H1 (cell line): ENCODE measurements at regions not wholly inside any gene's neighbourhood (a gene's known extent, or its start where the extent isn't known, plus 50 kb on each side); places are given as distances from the start of the nearest gene placed in this dataset.

ENCODE experiments used
- EZH2 ChIP-seq: fragments of 200-600 bp; sonication (generic); IDR thresholded peaks from 2 replicates; pipeline ENCODE4 v1.7.1; 2012; ENCODE audit warnings: low read depth, mild to moderate bottlenecking, moderate library complexity, low read length, inconsistent platforms; ENCODE audit not compliant: severe bottlenecking
- SUZ12 ChIP-seq: fragments of 200-600 bp; sonication (generic); IDR thresholded peaks from 2 replicates; pipeline ENCODE4 v1.6.1; 2012; ENCODE audit warnings: mild to moderate bottlenecking, inconsistent platforms, low read length, moderate library complexity, mixed read lengths
- TF ChIP-seq, protein P1 (sequence below): IDR thresholded peaks from 2 replicates; pipeline ENCODE4 v1.6.1; 2012; ENCODE audit warnings: low read length, inconsistent platforms
- TF ChIP-seq, protein P2 (sequence below): fragments of 300-600 bp; sonication (generic); IDR thresholded peaks from 2 replicates; pipeline ENCODE4 v1.7.1; 2012; ENCODE audit warnings: low read length, moderate library complexity, mild to moderate bottlenecking, inconsistent platforms; ENCODE audit not compliant: insufficient replicate concordance

DNA sequence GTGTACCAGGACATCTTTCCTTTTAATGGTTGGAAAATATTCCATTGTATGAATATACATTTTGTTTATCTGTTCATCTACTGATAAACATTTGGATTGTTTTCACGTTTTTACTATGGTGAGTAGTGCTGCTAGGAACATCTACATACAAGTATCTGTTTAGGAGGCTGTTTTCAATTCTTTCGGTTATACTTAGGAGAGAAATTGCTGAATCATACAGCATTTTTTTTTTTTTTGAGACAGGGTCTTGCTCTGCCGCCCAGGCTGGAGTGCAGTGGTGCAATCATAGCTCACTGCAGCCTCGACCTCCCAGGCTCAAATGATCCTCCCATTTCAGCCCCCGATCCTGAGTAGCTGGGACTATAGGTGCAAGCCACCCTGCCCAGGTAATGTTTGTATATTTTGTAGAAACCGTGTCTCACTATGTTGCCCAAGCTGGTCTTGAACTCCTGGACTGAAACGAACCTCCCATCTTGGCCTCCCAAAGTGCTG, 122.9 kb downstream of the CRLF3 start (continued):
- TF ChIP-seq, protein P1, sequence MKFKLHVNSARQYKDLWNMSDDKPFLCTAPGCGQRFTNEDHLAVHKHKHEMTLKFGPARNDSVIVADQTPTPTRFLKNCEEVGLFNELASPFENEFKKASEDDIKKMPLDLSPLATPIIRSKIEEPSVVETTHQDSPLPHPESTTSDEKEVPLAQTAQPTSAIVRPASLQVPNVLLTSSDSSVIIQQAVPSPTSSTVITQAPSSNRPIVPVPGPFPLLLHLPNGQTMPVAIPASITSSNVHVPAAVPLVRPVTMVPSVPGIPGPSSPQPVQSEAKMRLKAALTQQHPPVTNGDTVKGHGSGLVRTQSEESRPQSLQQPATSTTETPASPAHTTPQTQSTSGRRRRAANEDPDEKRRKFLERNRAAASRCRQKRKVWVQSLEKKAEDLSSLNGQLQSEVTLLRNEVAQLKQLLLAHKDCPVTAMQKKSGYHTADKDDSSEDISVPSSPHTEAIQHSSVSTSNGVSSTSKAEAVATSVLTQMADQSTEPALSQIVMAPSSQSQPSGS = no peak
- TF ChIP-seq SUZ12 = no peak
- TF ChIP-seq EZH2 = no peak
- TF ChIP-seq, protein P2, sequence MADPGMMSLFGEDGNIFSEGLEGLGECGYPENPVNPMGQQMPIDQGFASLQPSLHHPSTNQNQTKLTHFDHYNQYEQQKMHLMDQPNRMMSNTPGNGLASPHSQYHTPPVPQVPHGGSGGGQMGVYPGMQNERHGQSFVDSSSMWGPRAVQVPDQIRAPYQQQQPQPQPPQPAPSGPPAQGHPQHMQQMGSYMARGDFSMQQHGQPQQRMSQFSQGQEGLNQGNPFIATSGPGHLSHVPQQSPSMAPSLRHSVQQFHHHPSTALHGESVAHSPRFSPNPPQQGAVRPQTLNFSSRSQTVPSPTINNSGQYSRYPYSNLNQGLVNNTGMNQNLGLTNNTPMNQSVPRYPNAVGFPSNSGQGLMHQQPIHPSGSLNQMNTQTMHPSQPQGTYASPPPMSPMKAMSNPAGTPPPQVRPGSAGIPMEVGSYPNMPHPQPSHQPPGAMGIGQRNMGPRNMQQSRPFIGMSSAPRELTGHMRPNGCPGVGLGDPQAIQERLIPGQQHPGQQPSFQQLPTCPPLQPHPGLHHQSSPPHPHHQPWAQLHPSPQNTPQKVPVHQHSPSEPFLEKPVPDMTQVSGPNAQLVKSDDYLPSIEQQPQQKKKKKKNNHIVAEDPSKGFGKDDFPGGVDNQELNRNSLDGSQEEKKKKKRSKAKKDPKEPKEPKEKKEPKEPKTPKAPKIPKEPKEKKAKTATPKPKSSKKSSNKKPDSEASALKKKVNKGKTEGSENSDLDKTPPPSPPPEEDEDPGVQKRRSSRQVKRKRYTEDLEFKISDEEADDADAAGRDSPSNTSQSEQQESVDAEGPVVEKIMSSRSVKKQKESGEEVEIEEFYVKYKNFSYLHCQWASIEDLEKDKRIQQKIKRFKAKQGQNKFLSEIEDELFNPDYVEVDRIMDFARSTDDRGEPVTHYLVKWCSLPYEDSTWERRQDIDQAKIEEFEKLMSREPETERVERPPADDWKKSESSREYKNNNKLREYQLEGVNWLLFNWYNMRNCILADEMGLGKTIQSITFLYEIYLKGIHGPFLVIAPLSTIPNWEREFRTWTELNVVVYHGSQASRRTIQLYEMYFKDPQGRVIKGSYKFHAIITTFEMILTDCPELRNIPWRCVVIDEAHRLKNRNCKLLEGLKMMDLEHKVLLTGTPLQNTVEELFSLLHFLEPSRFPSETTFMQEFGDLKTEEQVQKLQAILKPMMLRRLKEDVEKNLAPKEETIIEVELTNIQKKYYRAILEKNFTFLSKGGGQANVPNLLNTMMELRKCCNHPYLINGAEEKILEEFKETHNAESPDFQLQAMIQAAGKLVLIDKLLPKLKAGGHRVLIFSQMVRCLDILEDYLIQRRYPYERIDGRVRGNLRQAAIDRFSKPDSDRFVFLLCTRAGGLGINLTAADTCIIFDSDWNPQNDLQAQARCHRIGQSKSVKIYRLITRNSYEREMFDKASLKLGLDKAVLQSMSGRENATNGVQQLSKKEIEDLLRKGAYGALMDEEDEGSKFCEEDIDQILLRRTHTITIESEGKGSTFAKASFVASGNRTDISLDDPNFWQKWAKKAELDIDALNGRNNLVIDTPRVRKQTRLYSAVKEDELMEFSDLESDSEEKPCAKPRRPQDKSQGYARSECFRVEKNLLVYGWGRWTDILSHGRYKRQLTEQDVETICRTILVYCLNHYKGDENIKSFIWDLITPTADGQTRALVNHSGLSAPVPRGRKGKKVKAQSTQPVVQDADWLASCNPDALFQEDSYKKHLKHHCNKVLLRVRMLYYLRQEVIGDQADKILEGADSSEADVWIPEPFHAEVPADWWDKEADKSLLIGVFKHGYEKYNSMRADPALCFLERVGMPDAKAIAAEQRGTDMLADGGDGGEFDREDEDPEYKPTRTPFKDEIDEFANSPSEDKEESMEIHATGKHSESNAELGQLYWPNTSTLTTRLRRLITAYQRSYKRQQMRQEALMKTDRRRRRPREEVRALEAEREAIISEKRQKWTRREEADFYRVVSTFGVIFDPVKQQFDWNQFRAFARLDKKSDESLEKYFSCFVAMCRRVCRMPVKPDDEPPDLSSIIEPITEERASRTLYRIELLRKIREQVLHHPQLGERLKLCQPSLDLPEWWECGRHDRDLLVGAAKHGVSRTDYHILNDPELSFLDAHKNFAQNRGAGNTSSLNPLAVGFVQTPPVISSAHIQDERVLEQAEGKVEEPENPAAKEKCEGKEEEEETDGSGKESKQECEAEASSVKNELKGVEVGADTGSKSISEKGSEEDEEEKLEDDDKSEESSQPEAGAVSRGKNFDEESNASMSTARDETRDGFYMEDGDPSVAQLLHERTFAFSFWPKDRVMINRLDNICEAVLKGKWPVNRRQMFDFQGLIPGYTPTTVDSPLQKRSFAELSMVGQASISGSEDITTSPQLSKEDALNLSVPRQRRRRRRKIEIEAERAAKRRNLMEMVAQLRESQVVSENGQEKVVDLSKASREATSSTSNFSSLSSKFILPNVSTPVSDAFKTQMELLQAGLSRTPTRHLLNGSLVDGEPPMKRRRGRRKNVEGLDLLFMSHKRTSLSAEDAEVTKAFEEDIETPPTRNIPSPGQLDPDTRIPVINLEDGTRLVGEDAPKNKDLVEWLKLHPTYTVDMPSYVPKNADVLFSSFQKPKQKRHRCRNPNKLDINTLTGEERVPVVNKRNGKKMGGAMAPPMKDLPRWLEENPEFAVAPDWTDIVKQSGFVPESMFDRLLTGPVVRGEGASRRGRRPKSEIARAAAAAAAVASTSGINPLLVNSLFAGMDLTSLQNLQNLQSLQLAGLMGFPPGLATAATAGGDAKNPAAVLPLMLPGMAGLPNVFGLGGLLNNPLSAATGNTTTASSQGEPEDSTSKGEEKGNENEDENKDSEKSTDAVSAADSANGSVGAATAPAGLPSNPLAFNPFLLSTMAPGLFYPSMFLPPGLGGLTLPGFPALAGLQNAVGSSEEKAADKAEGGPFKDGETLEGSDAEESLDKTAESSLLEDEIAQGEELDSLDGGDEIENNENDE = no peak
